Pulmonary artery endothelial cell (primary cell): ENCODE measurements at regions not wholly inside any gene's neighbourhood (a gene's known extent, or its start where the extent isn't known, plus 50 kb on each side); places are given as distances from the start of the nearest gene placed in this dataset.

Source experiments
- DNase-seq: peaks from one replicate; pipeline ENCODE4 v3.0.0-alpha.2; 2011; ENCODE audit warnings: low read depth, low spot score

DNA sequence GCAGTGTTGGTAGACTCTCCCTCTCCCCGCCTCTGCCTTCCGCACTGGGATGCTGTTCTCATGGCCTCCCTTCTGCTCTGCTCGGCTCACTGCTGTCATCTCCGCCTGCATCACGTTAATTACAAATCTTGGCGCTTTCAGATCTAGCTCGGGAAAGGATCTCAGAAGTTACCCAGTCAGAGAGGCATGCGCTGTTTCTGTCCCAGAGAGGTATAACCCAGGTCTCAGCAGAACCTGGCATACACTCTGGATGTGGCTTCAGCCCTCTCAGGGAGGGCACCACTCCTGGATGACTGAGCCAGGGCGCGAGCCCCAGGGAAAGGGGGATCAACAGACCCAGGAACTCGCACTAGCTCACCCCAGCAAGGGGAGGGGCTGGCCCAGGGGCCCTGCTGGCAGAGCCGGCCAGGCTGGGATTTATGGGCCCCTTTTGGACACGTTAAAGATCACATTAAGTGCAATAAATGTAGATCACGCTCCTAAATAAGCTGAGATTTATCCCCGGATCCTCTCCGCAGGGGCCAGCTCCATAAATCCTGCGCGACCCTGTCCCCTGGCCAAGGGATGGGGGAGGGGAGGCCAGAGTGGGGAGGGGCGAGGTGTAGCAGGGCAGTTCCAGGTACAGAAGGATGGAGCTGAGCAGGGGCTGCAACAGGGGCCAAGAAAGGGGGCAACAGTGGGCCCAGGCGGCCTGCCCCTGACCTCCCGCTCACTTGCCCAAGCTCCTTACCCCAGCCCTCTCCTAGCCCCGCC is 101.3 kb upstream of the ZBTB40 start:
- no peak for DNase-seq

DNA sequence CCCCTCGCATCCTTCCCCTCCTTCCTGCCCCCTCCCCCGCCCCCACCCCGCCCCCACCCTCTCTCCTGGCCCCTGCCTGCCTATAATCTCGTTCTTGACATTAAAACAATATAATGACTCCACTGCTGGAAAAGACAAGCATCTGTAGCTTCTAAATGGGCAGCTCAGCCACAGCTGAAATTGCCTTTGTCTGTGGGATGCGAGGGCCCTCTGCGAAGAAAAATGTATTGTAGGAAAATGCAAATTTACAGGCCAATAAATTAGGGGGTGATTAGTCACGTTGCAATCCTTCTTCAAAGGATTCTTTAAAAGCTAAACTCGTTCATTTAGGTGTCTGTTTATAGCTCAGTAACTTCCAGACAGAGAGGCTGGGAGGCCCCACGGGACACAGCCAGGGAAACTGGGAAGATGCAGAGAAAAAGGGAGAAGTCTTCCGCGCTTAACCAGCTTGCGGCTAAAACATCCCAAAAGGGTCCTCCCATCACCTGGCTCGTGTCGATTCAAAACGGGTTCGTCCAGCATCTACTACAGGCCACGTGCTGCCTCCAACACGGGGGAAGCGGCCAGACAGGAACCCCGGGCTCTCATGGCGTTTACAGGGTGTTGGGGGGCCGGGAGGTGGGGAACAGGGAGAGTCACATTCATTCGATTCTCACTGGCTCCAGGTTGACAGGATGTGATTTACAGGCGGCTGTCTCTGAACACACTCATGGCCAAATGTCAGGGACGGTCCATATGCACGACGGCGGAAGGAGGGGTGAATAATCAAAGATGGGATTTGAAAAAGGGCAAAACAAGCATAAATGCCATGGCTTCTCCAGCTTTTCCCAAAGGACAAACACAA is 100.5 kb upstream of the ZBTB40 start:
- no peak for DNase-seq

DNA sequence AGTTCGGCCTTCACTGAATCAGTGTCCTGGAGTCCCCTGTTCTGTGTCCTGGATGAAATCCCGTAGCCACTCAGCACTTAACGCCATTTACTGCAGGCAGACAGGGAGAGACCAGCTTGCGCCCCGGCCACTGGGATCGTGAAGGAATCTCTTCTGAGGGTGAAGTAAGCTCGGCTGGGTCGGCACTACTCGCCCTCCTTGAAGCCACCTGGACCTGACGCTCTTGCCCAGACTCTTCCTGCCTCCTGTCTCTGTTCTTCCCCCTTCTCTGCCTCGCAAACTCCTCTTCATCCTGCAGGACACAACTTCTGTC is 99.9 kb upstream of the ZBTB40 start:
- DNase-seq = no peak

DNA sequence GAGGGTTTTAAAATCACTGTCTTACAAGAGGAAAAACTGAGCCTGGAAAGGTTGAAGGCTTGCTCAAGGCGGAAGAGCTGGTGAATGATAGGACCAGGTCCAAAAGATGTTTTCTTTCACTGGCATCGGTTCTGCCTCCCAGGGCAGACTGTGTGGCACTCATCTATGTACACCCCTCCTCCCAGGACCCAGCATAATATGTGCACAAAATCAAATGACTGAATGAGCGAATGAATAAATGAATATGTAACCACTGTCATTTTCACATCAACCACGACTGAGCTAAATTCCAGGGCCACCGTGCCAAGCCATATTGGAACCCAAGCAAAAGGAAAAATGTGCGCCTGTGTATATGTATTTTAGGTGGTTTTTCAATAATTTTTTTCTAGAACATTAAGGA is 99.3 kb upstream of the ZBTB40 start:
- DNase-seq = no peak

DNA sequence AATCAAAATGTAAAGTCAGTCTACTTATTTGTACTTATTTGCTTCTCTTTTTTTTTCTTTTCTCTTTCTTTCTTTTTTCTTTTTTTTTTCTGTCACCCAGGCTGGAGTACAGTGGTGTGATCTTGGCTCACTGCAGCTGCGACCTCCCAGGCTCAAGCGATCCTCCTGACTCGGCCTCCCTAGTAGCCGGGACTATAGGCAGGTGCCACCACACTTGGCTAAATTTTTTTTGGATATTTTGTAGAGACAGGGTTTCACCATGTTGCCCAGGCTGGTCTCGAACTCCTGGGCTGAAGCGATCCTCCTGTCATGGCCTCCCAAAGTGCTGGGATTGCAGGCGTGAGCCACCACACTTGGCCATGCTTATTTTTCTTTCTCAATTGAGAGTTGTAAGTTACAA is 98.8 kb upstream of the ZBTB40 start:
- no peak for DNase-seq

DNA sequence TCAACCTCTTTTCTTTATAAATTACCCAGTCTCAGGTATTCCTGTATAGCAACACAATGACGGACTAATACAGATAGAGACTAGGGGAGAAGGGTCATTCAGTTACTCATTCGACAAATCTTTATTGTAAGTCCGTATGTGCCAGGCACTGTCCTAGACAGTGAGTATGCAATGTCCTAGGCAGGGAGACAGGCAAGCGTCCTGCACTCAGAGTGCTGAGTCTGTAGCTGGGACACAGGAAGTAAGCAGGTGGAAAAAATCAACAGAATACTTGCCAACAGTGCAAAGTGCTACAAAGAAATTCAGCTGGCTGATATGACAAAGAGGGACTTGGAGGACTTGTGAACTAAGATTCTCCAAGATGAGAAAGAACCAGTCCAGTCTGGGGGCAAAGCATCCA is 92.2 kb upstream of the ZBTB40 start:
- no peak for DNase-seq

DNA sequence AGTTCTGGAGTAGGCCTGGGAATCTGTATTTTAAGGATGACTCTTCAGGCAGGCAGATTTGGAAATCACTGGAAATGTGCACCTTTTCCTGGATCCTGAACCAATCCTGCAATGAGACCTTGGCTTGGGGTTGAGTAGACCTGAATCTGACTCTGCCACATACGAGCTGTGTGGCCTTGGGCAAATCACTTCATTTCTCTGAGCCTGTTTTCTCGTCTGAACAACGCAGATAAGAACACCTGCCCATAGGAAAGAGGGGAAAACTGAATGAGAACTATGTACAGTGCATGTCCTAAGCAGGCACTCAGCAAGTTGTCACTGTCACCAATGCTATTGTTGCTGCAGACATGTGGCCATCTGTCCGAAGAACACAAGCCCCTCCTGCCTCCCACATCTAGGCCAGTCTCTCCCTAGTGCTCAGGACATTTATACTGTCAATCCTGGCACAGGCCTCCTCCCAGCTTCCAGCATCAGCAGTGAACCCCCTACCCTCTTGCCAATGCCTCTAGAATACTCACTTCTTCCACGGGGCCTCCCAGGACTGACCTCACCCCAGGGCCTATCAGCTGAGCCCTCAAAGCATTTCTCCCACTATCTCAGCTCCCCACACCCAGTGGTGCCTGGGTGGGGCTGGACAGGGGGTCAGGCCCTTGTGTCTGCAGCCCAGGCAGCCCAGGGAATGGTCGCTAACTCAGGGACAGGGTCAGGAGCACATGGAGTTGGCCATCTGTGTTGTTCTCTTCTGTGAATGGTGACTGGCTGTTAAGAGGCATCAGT is 88.8 kb upstream of the ZBTB40 start:
- DNase-seq = no peak

DNA sequence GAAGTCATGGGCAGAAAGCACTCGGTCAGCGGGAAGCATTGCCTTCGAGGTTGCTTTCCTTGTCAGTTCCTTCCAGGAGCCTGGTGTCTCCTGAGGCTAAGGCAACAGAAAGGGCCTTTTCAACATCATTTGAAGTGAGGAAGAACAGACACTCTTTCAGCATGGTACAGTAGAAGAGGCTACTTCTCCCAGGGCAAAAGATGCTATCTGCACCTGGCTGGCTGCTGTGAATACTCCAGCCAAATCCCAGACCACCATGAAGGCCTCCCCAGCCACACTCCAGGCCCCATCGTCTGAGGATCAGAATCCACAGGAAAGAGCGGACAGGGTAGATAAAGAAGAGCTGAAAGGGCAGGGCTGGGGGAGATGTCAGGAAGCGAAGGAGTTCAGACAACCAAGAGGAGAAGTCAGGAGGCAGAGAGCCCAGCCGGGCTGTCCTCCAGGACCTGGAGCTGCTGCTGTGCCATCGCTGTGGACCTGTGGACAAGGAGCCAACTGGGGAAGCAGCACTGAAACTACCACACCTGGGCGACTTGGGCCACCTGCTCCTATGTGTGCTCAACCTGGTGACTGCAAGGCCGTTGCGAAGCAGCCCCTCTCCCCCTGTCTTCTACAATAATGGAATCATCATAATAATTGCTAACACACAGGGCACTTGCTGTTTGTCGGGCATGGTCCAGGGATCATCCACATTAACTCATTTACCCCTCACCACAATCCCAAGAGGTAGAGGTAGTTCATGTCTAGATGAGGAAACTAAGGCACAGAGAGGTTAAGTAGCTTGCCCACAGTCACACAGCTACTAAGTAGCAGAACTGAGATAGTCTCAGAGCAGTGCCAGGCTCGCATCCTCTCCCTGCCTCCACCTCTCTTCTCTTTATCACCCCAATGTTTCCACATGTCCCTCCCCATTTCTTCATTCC is 88.0 kb upstream of the ZBTB40 start:
- DNase-seq = no peak

DNA sequence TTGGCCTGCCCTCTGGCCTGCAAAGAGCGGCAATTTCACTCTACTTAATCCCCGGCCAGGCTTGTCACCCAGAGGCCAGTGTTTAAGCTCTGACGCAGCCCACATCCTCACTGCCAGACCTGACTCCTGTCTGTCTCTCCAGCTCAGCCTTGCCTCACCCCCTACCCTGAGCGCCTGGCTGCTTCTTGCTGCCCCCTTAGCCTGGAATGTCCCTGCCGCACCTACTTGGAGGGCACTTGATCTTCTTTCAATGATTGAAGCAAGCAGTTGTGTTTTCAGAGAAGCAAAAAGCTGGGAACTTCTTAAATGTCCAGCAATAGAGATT is 87.4 kb upstream of the ZBTB40 start:
- DNase-seq = no peak

DNA sequence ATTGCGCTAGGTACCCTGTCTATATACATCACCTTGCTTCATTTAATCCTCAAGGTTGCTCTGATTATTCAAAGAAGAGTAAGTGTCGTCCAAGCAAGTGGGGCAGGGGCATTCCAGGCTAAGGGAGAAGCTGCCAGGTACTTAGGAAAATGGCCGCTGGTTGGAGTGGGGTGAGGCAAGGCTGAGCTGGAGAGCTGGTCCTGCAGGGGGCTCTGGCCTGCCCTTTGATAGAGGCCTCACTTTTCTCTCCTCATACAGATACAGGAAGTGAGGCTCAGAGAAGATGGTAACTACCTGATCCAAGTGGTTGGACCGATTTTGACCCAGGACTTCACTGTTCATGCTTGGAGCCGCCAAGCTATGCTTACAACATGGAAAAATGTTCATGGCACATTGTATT is 86.9 kb upstream of the ZBTB40 start:
- no peak for DNase-seq

DNA sequence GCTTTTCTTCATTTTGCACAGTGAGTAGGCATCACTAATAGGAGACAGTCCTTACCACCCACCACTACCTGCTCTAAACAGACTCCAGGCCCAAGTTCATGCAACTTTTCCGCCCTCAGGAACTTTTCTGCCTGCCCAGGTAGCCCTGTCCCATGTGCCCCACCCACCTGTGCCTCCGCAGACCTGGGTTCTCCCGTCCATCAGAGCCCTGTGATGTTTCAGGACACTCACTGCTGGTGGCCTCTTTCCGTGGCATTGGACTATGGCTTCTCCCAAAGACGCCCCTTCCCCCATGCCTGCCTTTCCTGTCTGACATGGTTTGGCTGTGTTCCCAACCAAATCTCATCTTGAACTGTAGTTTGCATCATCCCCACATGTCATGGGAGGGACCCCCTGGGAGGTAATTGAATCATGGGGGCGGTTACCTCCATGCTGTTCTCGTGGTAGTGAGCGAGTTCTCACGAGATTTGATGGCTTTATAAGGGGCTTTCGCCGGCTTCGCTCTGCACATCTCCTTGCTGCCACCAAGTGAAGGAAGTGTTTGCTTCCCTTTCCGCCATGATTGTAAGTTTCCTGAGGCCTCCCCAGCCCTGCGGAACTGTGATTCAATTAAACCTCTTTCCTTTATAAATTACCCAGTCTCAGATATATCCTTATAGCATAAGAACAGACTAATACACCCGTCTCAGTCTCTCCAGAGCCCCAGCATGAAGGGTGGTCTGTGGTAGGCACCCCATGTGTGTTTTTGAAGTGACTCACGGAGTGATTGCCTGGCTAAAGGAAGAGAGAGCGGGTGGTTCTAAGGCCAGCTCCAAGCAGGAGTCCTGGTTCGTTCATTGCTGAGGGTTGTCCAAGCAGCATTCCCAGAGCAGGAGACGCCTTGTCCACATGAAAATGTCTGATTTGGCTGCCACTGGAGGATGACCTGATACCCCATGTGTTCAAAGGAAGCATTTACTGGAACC is 86.0 kb upstream of the ZBTB40 start:
- no peak for DNase-seq

DNA sequence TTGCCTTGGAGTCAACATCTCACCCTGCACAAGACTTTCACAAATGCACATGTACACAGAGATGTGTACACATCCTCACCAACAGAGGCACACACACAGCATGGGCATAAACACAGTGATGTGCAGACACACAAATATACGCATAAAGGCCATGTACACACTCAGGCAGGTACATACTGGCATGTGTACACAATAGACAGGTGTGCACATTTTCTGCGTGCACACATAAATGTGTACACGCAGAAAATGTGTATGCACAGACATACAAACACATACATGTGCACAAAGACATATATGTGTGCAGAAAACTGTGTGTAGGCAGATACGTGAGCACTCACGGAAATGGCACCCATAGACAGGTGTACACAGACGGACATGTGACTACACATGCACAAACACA is 85.3 kb upstream of the ZBTB40 start:
- DNase-seq = no peak

DNA sequence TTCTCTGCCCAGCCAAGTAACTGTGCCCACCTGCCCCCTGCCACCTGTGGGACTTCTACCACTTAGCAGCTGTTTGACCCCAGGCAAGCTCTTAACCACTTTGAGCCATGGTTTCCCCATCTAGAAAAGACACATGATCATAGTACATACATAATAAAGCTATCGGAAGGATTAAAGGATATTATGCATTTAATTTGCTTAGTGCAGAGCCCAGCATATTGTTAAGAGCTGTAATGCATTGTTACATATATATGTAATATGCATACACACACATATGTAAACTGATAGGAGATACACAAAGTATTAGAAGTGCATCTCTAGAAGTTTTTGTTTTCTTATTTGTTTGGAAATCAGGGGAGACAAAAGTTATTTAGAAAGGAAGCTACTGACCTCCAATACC is 83.5 kb upstream of the ZBTB40 start:
- DNase-seq = no peak

DNA sequence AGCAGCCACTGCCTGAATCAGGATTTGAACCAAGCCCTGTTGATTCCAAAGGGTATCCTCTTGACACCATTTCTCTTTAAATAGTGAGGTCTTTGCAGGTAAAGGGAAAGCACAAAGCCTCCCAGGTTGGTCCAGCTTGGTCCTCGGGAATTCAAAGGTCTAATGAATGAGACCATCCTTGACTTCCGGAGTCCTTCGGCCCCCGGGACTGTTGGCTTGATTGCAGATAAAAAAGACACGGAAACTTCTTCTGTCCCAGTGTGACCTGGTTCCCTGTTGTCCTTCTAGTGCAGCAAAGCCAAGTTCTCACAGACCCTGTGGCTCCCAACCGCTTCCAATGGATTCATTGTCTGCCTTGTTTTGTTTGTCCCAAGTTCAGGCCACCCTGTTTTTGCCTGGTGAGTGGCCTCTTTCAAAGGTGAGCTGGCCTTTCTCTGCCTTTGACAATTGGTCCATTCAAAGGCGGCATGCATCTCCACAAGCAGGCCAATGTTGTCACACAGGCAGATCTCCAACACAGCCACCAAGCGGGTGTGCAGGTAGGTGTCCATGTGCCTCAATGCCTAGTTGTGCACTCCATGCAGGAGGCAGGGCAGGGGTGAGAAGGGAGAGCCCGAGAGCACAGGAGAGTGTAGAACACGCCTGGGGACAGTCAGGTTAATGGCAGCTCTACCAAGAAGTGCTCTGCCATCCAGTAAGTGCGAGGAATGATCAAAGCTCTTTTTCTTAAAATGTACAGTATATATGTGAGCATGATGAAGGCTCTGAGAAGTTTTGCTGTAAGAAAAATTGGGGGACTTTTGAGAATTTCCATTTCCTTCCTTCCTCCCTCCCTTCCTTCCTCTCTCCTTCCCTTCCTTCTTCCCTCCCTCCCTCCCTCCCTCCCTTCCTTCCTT is 82.1 kb upstream of the ZBTB40 start:
- DNase-seq = no peak

DNA sequence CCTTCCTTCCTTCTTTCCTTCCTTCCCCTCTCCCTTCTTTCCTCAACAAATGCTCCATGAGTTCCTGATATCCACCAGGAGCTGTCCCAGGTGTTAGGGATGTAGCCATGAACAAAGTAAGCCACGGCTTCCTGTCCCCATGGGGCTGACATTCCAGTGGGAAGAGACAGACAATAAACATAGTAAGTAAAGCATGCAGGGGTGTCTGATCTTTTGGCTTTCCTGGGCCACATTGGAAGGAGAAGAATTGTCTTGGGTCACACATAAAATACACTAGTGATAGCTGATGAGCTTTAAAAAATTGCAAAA is 81.5 kb upstream of the ZBTB40 start:
- DNase-seq = no peak

DNA sequence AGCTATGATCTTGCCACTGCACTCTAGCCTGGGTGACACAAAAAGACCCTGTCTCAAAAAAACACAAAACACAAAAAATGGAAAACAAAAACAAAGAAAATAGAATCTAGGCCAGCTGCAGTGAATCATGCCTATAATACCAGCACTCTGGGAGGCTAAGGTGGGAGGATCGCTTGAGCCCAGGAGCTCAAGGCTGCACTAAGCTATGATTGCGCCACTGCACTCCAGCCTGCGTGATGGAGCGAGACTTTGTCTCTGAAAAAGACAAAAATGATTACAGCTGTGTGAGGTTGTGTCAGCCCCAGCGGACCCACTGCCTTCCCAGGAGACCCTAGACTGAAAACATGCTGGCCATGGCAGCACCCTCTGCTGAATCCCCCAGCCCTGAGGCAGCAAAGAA is 80.2 kb upstream of the ZBTB40 start:
- DNase-seq = no peak

DNA sequence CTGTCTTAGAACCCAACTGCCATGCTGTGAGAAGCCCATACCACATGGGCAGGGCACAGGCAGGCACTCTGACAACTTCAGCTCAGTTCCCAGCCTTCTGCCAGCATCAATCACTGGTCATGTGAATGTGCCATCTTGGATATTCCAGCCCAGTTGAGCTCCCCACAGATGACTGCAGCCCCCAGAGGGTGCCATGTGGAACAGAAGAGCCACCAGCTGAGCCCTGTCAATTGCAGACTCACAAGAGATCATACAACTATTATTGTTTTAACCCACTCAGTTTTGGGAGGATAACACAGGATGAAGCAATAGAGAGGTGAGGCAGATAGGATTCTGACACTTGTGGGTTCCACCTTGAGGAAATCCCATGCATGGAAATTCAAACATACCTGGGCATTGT is 78.4 kb upstream of the ZBTB40 start:
- DNase-seq = no peak

DNA sequence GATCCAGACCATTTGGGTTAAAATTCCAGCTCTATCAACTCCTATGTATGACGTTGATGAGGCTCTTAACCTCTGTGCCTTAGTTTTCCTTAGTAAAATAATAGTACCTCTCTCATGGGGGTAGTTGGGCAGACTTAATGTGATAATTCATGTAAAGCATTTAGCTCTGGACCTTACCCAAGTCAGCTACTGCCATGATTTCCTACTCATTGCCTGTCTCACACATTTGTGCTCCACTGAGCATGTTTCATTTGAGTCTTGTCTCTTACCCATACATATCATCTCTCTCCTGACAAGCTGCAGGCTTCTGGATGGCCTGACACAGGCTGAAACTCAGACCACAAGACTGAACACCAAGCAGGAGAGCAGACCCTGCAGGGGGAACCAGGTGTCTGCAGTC is 77.7 kb upstream of the ZBTB40 start:
- DNase-seq = no peak

DNA sequence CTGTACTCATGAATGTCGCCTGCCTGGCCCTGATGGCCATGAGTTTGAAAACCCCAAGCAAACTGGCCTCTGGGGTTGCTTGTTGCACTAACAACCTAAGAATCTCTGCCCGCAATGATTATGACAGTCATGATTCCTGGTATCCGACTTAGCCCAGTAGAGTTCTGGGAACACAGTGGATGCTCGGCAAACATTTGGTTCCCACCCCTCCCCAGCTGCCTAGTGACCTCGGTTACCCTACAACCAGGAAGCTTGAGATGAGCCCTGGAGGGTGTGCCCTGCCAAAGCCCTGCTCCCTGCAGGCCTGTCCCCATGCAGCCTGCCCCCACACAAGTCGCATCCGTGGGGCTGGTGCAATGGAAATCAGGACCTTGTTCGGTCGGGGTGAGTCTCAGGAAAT is 76.0 kb upstream of the ZBTB40 start:
- no peak for DNase-seq

DNA sequence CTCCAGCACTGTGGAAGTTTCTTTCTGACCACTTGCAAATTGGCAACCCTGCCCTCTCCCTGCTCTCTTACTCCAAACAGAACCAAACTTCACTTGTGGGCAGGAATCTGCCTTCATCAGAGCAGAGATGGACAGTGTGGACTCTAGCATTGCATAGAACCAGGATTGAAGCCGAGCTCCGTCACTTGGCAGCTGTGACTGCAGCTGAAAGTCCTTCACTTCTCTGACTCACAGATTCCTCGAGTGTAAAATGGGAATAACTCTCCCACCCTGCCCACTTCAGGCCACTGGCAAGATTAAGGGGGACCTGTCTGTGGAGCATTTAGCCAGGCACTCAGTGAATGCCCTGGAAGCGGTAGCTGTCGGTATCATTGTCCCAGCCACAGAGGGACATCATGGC is 75.7 kb upstream of the ZBTB40 start:
- DNase-seq = no peak
